ENCODE measurements at regions not wholly inside any gene's neighbourhood (a gene's known extent, or its start where the extent isn't known, plus 50 kb on each side); places are given as distances from the start of the nearest gene placed in this dataset.
A peak's percentile ranks its signal among the peaks of the same experiment; 100 is the strongest.
"Not testable (repeated sequence)": the region's sequence is repeated elsewhere in the genome, so short reads cannot be mapped to it uniquely, and the experiment has no call there.

- peak; percentile 57 for DNase-seq (ENCODE audit: low read depth)
Measured at GRCh38 chr4:163693211-163693610, 198.7 kb downstream of the TMA16 start.

DNA sequence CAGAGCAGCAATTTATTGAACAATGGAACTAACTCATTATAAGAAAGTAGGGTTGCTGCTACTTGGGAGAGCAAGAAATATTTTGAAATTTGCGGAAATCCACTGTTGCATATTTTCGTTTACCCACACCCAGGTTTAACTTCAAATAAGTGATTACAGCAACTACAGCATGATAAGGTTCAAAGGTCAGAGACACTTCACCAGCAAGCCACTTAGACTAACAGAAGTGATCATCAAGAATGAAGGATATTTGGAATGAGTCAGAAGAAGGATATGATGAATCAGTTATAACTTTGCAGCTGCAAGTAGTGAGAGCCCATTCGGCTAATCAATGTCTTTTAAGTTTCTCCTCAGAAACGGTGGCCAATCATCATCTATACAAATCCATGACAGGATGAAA, 199.3 kb downstream of the TMA16 start:
- peak; percentile 86 for DNase-seq (ENCODE audit: low read depth)

- DNase-seq (ENCODE audit: low read depth) = peak; percentile 87
Measured at GRCh38 chr4:163694385-163694784, 199.9 kb downstream of the TMA16 start.

DNA sequence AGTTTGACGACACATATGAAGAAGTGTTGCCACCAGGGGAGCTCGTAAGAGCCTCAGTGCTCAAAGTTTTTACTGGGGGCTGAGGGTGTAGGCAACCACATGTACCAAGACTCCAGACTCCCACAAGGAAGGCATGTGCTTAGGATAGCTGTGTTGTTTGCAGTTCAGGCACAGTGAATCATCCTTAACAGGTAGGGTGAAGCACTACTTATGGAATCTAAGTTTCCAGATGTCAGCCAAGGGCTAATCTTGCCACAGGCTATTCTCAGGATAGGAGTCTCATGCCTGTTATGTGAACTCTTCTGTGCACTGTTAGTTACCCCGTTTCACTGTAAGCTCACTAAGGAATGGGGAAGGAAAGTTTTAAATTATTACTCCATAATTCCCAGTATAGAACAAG, 202.6 kb downstream of the TMA16 start:
- peak; percentile 83 for DNase-seq (ENCODE audit: low read depth)

DNA sequence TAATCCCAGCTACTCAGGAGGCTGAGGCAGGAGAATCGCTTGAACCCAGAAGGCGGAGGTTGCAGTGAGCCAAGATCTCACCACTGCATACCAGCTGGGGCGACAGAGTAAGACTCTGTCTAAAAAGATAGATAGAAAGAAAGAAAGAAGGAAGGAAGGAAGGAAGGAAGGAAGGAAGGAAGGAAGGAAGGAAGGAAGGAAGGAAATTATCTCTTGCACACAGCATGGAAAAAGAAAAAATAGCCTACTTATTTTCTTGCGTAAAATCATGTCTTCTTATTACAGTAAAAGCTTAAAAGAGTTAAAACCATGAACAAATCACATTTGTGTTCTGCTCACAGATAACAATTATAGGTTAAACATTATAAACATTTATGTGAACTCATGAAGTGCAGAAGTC, 205.9 kb downstream of the TMA16 start:
- not testable (repeated sequence) for DNase-seq (ENCODE audit: low read depth)

- peak; percentile 91 for DNase-seq (ENCODE audit: low read depth)
Measured at GRCh38 chr4:163701916-163702315, 207.4 kb downstream of the TMA16 start.

DNA sequence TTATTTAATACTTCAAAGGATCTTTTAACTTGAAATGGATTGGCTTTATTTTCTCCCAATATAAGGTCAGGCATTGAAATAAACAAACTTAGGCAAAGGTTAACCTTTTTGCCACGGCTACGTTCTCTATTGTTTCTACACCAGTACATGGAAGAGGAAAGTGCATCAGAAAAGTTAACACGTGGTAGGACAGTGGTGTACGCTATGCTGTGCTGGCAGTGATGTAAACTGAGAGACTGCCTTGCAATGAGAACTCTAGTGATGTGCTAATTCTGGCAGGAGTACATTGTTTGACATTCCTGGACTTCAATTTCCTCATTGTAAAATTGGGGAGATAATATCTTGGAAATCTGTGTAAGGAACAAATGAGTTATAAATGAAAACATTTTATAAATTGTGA, 208.2 kb downstream of the TMA16 start:
- DNase-seq (ENCODE audit: low read depth) = no peak

- DNase-seq (ENCODE audit: low read depth) = no peak
Measured at GRCh38 chr4:163703251-163703650, 208.8 kb downstream of the TMA16 start.

DNA sequence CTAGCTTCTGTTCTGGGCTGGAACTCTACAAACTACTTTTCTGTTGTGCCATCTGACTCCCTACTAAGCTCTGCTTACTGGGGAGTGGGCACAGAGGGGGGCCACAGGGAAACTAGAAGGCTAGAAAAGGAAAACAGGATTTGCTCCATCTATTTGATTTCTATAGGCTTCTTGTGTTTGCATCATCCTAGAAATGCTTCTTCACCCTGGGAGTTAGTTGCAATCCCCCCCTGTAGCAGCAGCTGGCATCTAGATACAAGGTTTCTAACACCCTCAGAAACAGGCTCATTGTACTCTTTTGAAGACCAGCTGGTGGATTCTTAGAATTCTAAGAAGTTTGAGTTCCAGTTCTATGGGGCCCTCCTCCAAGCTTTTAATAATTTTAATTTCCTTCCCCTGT, 213.4 kb downstream of the TMA16 start:
- no peak for DNase-seq (ENCODE audit: low read depth)

DNA sequence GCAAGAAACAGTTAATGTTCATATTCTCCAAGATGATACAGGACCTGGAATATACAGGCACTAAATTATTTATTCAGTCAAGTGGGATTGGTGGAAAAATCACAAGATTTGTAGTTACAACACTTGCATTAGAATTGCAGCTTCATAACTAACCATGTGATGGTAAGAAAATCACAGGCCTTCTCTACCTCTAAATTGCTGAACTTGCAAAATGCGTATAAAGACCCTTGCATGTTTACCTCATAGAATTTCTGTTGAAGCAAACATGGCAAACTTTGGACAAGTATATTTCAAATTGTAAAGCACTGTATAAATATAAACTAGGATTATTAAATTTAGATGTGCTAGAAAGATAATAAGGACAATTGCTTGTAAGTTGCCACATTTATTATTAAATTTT, 215.1 kb downstream of the TMA16 start:
- no peak for DNase-seq (ENCODE audit: low read depth)

GRCh38 chr4:163710158-163710557, 215.7 kb downstream of the TMA16 start:
- no peak for DNase-seq (ENCODE audit: low read depth)

DNA sequence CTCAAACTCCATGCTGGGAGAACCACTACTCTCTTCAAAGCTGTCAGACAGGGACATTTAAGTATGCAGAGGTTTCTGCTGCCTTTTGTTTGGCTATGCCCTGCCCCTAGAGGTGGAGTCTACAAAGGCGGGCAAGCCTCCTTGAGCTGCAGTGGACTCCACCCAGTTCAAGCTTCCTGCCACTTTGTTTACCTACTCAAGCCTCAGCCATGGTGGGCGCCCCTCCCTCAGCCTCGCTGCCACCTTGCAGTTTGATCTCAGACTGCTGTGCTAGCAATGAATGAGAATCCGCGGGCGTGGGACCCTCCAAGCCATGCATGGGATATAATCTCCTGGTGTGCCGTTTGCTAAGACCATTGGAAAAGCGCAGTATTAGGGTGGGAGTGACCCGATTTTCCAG, 230.0 kb downstream of the TMA16 start:
- DNase-seq (ENCODE audit: low read depth) = not testable (repeated sequence)

DNA sequence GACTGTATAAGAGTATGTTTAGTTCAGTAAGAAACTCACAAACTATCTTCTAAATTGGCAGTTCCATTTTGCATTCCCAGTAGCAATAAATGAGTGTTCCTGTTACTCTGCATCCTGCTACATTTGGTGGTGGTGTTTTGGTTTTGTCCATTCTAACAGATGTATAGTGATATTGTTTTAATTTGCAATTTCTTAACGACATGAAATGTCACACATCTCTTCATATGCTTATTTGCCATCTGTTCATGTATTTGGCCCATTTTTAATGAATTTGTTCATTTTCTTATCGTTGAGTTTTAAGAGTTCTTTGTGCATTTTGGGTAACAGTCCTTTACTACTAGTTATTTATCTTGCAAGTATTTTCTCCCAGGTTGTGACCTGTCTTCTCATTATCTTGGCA, 232.2 kb downstream of the TMA16 start:
- no peak for DNase-seq (ENCODE audit: low read depth)

- no peak for DNase-seq (ENCODE audit: low read depth)
Measured at GRCh38 chr4:163731071-163731470, 236.6 kb downstream of the TMA16 start.

GRCh38 chr4:163732473-163732872, 238.0 kb downstream of the TMA16 start:
- no peak for DNase-seq (ENCODE audit: low read depth)

DNA sequence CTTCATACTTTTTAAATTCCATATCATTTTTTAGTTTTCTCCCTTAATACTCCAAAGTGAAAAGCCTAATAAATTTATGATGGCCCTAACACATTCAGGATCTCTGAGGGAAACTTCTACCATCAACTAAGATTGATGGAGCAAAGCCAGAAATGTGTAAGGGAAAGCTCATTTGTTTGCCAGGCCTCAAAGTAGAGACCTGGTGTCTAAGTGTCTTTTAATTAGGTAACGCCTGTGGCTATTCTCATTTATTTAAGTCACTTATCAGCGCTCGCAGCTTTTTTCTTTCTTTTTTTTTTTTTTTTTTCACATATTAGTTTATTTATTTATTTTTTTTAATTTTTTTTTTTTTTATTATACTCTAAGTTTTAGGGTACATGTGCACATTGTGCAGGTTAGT, 242.4 kb downstream of the TMA16 start:
- DNase-seq (ENCODE audit: low read depth) = no peak

- not testable (repeated sequence) for DNase-seq (ENCODE audit: low read depth)
Measured at GRCh38 chr4:163737846-163738245, 243.4 kb downstream of the TMA16 start.

GRCh38 chr4:163738521-163738920, 244.0 kb downstream of the TMA16 start:
- DNase-seq (ENCODE audit: low read depth) = no peak

- no peak for DNase-seq (ENCODE audit: low read depth)
Measured at GRCh38 chr4:163744861-163745260, 250.4 kb downstream of the TMA16 start.

- DNase-seq (ENCODE audit: low read depth) = no peak
Measured at GRCh38 chr4:163747293-163747692, 252.8 kb downstream of the TMA16 start.

DNA sequence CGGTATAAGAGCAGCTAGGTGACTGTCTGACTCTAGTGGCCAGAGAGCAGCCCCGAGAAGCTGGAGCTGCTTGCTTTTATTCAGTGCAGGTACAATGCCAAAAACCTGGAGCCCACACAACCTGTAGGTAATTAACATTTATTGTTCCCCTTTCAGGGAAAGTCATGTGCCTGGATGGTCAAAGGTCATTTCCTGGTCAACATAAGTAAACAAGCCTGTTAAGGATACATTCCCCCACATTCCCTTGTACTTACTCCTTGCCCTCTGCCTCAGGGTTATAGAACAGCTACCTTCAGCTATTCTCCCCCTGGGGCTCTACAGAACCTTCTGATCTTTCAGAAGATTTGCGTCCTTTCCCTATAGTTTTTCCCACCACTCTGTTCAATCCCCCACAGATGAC, 253.4 kb downstream of the TMA16 start:
- peak; percentile 21 for DNase-seq (ENCODE audit: low read depth)

GRCh38 chr4:163748449-163748848, 254.0 kb downstream of the TMA16 start:
- peak; percentile 32 for DNase-seq (ENCODE audit: low read depth)

- DNase-seq (ENCODE audit: low read depth) = peak; percentile 54
Measured at GRCh38 chr4:163755013-163755412, 260.5 kb downstream of the TMA16 start.

GRCh38 chr4:163757219-163757618, 262.7 kb downstream of the TMA16 start:
- DNase-seq (ENCODE audit: low read depth) = no peak

DNA sequence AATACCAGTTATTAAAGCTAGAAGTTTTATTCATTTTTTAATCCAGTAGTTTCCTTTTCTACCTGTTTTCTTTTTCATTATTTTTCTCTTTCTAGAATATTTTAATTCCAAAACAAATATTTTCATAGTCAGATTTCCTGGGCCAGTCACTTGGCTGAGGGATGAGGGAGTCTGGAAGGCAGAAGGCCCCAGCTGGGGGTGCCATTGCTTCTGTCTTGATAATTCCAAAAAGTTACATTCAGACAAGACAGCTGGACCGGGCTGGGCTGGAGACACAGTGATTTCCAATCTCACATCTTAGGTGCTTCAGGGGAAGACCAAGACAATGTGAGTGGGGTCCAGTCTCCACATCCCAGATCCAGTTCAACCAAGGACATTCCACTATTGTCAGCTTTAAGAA, 263.5 kb downstream of the TMA16 start:
- no peak for DNase-seq (ENCODE audit: low read depth)
